Neutrophil (primary cell): ENCODE measurements at regions not wholly inside any gene's neighbourhood (a gene's known extent, or its start where the extent isn't known, plus 50 kb on each side); places are given as distances from the start of the nearest gene placed in this dataset.

Source experiments
- H3K27ac ChIP-seq: fragments of 200-600 bp; sonication (generic); 2 replicates; pipeline ENCODE4 v1.5.1; 2016; ENCODE audit warnings: mild to moderate bottlenecking, moderate library complexity
- H3K27me3 ChIP-seq: fragments of 200-600 bp; sonication (generic); 2 replicates; pipeline ENCODE4 v1.6.0; 2016; ENCODE audit warnings: mild to moderate bottlenecking
- H3K36me3 ChIP-seq: fragments of 200-600 bp; sonication (generic); 2 replicates; pipeline ENCODE4 v1.5.1; 2017
- H3K4me1 ChIP-seq, 2 experiments: fragments of 200-600 bp in 1 of 2; sonication (generic) in 1 of 2; 1 replicate in 1 of 2; 2 replicates in 1 of 2; pipeline versions ENCODE4 v1.5.1 to v1.6.1; 2013 to 2016; ENCODE audit warnings: low read depth in 1 of 2, low read length in 1 of 2, mild to moderate bottlenecking in 1 of 2, moderate library complexity in 1 of 2; ENCODE audit not compliant: control insufficient read depth in 1 of 2, insufficient read depth in 1 of 2
- H3K4me3 ChIP-seq, 2 experiments: fragments of 200-600 bp in 1 of 2; sonication (generic) in 1 of 2; 1 replicate in 1 of 2; 2 replicates in 1 of 2; pipeline ENCODE4 v1.5.1; 2013 to 2016; ENCODE audit warnings: low read depth in 1 of 2, low read length in 1 of 2, mild to moderate bottlenecking in 1 of 2, moderate library complexity in 1 of 2
- H3K9me3 ChIP-seq: fragments of 200-600 bp; sonication (generic); 2 replicates; pipeline ENCODE4 v1.5.1; 2016
- CTCF ChIP-seq: fragments of 200-600 bp; sonication (generic); IDR thresholded peaks from 2 replicates; pipeline ENCODE4 v1.5.1; 2016; ENCODE audit warnings: antibody characterized with exemption

DNA sequence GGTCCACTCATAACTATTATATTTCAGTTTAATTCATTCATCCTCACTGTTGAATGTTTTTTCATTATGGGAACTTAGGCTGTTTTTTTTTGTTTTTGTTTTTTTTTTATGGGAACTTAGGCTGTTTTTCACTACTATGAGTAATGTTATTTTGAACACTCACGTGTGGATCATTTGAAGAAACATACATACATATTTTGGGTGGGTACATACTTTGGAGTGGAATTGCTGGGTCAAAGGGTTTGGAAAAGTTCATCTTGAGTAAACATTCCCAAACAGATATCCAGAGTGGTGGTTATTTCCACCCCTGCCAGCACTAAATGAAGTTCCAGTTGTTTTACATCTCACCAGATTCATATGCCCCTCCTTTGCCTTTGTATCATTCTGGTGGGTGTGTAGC is 584.4 kb downstream of the PSAT1 start:
- Histone ChIP-seq H3K9me3 (no peaks in the 10 kb centered on the region), H3K4me1 (no peaks in the 10 kb centered on the region), H3K36me3 (no peaks in the 10 kb centered on the region), H3K27ac (no peak overlapping the region), H3K27me3 (no peaks in the 10 kb centered on the region), H3K4me3 (no peak overlapping the region)
- no peak for TF ChIP-seq CTCF

GRCh38 chr9:78882481-78882880 is 585.6 kb downstream of the PSAT1 start:
- TF ChIP-seq CTCF = no peak
- Histone ChIP-seq H3K4me1 (no peaks in the 10 kb centered on the region), H3K27me3 (no peaks in the 10 kb centered on the region), H3K36me3 (no peaks in the 10 kb centered on the region), H3K4me3 (no peak overlapping the region), H3K27ac (no peak overlapping the region), H3K9me3 (no peaks in the 10 kb centered on the region)

- H3K9me3 ChIP-seq = no peaks in the 10 kb centered on the region
- H3K27ac ChIP-seq = no peak overlapping the region
- no peak overlapping the region for H3K4me3 ChIP-seq
- no peak for TF ChIP-seq CTCF
- H3K36me3 ChIP-seq = no peaks in the 10 kb centered on the region
- no peaks in the 10 kb centered on the region for H3K4me1 ChIP-seq
- H3K27me3 ChIP-seq = no peaks in the 10 kb centered on the region
Observed at GRCh38 chr9:78884611-78885150, 587.8 kb downstream of the PSAT1 start.

- H3K4me3 ChIP-seq = no peak overlapping the region
- no peaks in the 10 kb centered on the region for H3K36me3 ChIP-seq
- H3K27ac ChIP-seq = no peak overlapping the region
- H3K4me1 ChIP-seq = no peaks in the 10 kb centered on the region
- no peak for TF ChIP-seq CTCF
- no peaks in the 10 kb centered on the region for H3K27me3 ChIP-seq
- peaks cover 3% of the 10 kb centered on the region for H3K9me3 ChIP-seq
Observed at GRCh38 chr9:78892182-78892581, 595.3 kb downstream of the PSAT1 start.

DNA sequence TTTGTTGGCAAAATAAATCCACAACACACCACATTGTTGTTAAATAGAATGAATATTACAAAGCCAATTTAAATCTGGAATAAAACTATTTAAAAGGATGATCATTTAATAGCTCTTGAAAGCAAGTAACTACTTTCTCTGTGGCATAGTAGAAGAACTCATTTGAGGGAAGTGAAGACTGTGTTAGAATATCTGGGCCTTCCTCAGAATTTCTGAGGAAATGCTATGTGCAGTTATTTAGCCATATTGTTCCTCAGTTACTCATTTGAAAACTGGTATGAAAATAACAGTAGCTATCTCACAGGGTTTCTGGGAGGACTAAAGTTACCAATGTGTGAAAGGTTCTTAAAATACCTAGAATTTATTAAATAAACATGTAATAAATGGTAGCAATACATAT is 595.8 kb downstream of the PSAT1 start:
- peaks cover 3% of the 10 kb centered on the region for H3K9me3 ChIP-seq
- no peaks in the 10 kb centered on the region for H3K36me3 ChIP-seq
- H3K4me1 ChIP-seq = no peaks in the 10 kb centered on the region
- H3K4me3 ChIP-seq = no peak overlapping the region
- no peaks in the 10 kb centered on the region for H3K27me3 ChIP-seq
- no peak for TF ChIP-seq CTCF
- no peak overlapping the region for H3K27ac ChIP-seq
